ENCODE measurements at regions not wholly inside any gene's neighbourhood (a gene's known extent, or its start where the extent isn't known, plus 50 kb on each side); places are given as distances from the start of the nearest gene placed in this dataset.

DNA sequence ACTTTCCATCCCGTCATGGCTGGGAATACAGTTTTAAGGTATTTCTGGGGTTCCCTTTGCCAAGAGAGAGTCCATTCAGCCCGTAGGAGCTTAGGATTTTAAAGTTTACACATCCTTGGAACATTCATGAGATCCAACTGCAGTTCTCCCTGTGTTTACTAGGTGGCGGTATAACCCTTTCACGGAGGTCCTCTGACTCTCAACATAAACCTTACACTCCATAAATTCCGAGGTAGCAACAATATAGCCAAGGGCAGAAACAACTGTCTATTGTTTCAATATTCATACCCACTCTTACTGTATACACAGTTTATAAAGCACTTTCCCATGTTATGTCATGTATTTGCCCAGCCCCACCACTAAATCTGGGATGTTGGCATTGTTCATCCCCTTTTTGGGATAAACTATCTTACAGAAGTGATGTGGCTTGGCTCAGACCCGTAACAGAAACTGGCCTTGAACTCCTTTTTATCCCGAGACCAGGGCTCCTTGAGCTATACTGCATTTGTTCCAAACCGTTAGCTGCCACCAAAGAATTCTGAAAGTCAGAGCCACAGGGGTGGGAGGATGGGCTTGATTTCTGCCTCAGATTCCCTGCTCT is 69.2 kb upstream of the COL6A5 start:
- no peak for TF ChIP-seq POLR2A (IDR thresholded peaks at IDR 0.05)
- TF ChIP-seq, protein P1, sequence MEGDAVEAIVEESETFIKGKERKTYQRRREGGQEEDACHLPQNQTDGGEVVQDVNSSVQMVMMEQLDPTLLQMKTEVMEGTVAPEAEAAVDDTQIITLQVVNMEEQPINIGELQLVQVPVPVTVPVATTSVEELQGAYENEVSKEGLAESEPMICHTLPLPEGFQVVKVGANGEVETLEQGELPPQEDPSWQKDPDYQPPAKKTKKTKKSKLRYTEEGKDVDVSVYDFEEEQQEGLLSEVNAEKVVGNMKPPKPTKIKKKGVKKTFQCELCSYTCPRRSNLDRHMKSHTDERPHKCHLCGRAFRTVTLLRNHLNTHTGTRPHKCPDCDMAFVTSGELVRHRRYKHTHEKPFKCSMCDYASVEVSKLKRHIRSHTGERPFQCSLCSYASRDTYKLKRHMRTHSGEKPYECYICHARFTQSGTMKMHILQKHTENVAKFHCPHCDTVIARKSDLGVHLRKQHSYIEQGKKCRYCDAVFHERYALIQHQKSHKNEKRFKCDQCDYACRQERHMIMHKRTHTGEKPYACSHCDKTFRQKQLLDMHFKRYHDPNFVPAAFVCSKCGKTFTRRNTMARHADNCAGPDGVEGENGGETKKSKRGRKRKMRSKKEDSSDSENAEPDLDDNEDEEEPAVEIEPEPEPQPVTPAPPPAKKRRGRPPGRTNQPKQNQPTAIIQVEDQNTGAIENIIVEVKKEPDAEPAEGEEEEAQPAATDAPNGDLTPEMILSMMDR (IDR thresholded peaks at IDR 0.05 in 8 of 11, conservative IDR thresholded peaks at IDR 0.05 in 3 of 11) = peak; percentile 14 to 78 (median 57)

All from spleen (tissue), 7 donors.